Breast epithelium (tissue), 4 donors: ENCODE measurements at regions not wholly inside any gene's neighbourhood (a gene's known extent, or its start where the extent isn't known, plus 50 kb on each side); places are given as distances from the start of the nearest gene placed in this dataset.

ENCODE experiments used
- DNase-seq, 2 donors: peaks; one replicate each; pipeline ENCODE4 v3.0.0-alpha.2; 2019; ENCODE audit warnings: low spot score in 2 of 2
- H3K27ac ChIP-seq, 2 donors: fragments of 200-600 bp; sonication (generic) in 1 of 2; one replicate each; pipeline ENCODE4 v1.5.1; 2016 to 2019; ENCODE audit warnings: mild to moderate bottlenecking in 1 of 2
- H3K27me3 ChIP-seq, 2 donors: fragments of 200-600 bp; sonication (generic) in 1 of 2; one replicate each; pipeline versions ENCODE4 v1.5.1 to v1.6.0; 2017 to 2019; ENCODE audit warnings: control low read depth in 1 of 2, mild to moderate bottlenecking in 1 of 2
- H3K36me3 ChIP-seq: fragments of 200-600 bp; one replicate; pipeline ENCODE4 v1.5.1; 2019
- H3K4me1 ChIP-seq, 2 donors: fragments of 200-600 bp; sonication (generic); one replicate each; pipeline ENCODE4 v1.5.1; 2016 to 2019; ENCODE audit warnings: control low read depth in 1 of 2
- H3K4me3 ChIP-seq, 3 donors: fragments of 200-600 bp; sonication (generic); 1 replicate in 2 of 3; 2 replicates in 1 of 3; pipeline ENCODE4 v1.5.1; 2016 to 2019; ENCODE audit warnings: mild to moderate bottlenecking in 3 of 3, moderate library complexity in 2 of 3
- H3K9me3 ChIP-seq, 2 donors: fragments of 200-600 bp; sonication (generic) in 1 of 2; one replicate each; pipeline ENCODE4 v1.5.1; 2016 to 2019; ENCODE audit warnings: control low read depth in 1 of 2
- POLR2A ChIP-seq: fragments of 450-650 bp; IDR thresholded peaks from one replicate; pipeline ENCODE4 v1.6.1; 2016; ENCODE audit warnings: antibody characterized with exemption, mild to moderate bottlenecking, moderate library complexity
- POLR2AphosphoS5 ChIP-seq, 3 donors: sonication (generic); formaldehyde crosslinking; IDR thresholded peaks; one replicate each; pipeline ENCODE4 v1.6.1; 2017; ENCODE audit warnings: antibody characterized with exemption in 3 of 3
- intact Hi-C: fragments of 100-400 bp; cut with DNase I; formaldehyde crosslinking; loops from one replicate; pipeline ENCODE4 v1.15.1; 2023; ENCODE audit warnings: low total_unique reads
- TF ChIP-seq, protein P1 (sequence below), 3 donors: fragments of 450-650 bp; IDR thresholded peaks; one replicate each; pipeline ENCODE4 v1.5.1; 2016 to 2017; ENCODE audit warnings: antibody characterized with exemption in 3 of 3, mild to moderate bottlenecking in 3 of 3, moderate library complexity in 3 of 3

DNA sequence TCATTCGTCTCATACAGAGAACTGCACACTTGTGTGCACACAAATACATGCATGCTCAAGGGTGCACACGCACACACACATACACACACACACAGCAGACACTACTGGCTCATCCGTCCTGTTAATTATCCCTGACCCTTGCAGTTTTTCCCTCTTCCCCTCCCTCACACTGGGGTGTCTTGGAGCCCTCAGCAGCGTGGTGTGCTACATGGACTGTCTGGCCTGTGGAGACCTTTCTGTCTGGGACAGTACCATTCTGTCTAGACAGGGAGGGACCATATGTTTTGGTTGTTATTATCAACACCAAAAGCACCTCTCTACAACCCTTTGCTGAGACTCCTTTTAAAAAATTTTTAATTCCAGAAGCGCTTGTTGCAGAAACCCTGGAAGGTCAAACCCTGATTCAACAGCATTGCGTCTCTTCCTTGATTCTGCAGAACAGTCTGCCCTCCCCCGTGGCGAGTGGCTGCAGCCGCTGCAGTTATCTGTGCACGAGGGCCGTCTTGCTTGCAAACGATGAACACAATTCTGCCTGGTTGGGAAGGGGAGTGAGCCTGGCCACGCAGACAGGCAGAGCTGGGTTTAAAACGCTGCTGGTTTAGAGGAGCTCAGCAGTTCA lies 374.0 kb downstream of the IRS2 start:
- Histone ChIP-seq H3K4me1 (no peaks in the 10 kb centered on the region), H3K36me3 (no peaks in the 10 kb centered on the region), H3K4me3 (peak overlapping the region in 1 of 3 donors; percentile 24), H3K27me3 (no peaks in the 10 kb centered on the region), H3K9me3 (no peaks in the 10 kb centered on the region), H3K27ac (no peak overlapping the region)
- intact Hi-C loops: no loop called here
- TF ChIP-seq POLR2A: no peak
- TF ChIP-seq, protein P1, sequence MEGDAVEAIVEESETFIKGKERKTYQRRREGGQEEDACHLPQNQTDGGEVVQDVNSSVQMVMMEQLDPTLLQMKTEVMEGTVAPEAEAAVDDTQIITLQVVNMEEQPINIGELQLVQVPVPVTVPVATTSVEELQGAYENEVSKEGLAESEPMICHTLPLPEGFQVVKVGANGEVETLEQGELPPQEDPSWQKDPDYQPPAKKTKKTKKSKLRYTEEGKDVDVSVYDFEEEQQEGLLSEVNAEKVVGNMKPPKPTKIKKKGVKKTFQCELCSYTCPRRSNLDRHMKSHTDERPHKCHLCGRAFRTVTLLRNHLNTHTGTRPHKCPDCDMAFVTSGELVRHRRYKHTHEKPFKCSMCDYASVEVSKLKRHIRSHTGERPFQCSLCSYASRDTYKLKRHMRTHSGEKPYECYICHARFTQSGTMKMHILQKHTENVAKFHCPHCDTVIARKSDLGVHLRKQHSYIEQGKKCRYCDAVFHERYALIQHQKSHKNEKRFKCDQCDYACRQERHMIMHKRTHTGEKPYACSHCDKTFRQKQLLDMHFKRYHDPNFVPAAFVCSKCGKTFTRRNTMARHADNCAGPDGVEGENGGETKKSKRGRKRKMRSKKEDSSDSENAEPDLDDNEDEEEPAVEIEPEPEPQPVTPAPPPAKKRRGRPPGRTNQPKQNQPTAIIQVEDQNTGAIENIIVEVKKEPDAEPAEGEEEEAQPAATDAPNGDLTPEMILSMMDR (IDR thresholded peaks at IDR 0.05): no peak
- no peak for TF ChIP-seq POLR2AphosphoS5 (IDR thresholded peaks at IDR 0.05)
- DNase-seq: no peak

DNA sequence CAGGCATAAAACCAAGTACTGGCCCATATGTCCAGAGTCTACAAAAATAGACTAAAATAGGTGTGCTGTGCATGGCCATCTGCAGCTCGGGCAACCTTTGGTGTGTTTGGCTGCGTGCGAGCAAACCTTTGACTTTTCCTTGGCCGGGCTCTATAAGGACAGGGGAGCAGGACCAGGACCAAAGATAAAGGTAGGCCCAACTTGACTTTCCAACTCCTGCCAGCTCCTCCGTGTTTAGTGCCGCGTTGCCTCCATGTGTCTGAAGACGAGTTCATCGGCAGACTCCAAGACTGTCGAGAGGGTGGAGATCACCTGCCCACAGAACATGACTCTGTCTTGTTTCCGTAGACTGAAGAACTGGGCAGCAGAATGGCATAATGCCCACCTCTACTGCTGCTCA lies 375.5 kb downstream of the IRS2 start:
- TF ChIP-seq, protein P1 (IDR thresholded peaks at IDR 0.05): no peak
- TF ChIP-seq POLR2A (no peak), POLR2AphosphoS5 (IDR thresholded peaks at IDR 0.05) (no peak)
- intact Hi-C loops: no loop called here

DNA sequence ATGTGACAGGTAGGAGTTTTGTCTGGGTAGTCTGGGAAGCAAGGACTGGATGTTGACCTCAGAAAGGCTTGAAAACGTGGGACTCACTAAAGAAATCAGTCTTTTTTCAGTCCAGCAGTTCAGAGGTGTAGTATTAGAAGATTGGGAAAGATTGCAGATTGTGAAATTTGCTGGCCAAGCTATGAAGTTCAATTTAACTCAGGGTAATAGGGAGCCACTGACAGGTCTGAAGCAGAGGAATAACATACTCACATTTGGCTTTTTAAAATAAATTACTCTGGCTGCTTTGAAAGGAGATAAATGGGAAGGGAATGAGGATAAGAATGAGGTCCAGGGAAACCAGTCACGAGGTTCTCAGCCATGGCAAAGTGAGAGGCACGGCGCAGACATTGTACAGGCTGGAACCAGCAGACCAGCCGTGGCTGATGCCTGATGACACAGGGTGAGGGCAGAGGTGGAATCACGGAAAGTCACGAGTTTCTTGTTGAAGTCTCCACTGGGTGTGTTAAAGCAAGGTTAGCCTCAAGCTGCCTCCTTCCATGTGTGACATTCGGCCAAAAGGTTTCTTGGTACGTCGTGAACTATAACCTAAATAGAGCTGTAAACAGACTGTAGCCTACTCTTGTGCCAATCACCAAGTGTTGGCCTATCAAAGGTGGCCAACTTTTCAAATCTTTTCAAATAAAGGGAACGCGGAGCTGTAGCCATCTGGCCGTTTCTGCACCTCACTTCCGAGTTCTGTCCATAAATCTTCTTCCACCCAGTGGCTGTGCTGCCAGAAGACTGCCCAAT lies 377.6 kb downstream of the IRS2 start:
- no peaks in the 10 kb centered on the region for H3K36me3 ChIP-seq
- no peaks in the 10 kb centered on the region for H3K4me1 ChIP-seq
- H3K27me3 ChIP-seq: no peaks in the 10 kb centered on the region
- no peak for TF ChIP-seq POLR2AphosphoS5 (IDR thresholded peaks at IDR 0.05)
- H3K27ac ChIP-seq: no peak overlapping the region
- H3K9me3 ChIP-seq: peaks cover 0 to 5% of the 10 kb centered on the region in 2 donors
- intact Hi-C loops: loop anchor here (10.0 kb wide), 1 partner anchor 464 kb away; no protein-coding TSS in a partner anchor
- no peak for DNase-seq
- H3K4me3 ChIP-seq: no peak overlapping the region

More for the DNA sequence above, 375.5 kb downstream of the IRS2 start:
- Histone ChIP-seq H3K27me3 (no peaks in the 10 kb centered on the region), H3K4me3 (no peak overlapping the region), H3K27ac (no peak overlapping the region), H3K9me3 (no peaks in the 10 kb centered on the region), H3K4me1 (no peaks in the 10 kb centered on the region), H3K36me3 (no peaks in the 10 kb centered on the region)
- no peak for DNase-seq

DNA sequence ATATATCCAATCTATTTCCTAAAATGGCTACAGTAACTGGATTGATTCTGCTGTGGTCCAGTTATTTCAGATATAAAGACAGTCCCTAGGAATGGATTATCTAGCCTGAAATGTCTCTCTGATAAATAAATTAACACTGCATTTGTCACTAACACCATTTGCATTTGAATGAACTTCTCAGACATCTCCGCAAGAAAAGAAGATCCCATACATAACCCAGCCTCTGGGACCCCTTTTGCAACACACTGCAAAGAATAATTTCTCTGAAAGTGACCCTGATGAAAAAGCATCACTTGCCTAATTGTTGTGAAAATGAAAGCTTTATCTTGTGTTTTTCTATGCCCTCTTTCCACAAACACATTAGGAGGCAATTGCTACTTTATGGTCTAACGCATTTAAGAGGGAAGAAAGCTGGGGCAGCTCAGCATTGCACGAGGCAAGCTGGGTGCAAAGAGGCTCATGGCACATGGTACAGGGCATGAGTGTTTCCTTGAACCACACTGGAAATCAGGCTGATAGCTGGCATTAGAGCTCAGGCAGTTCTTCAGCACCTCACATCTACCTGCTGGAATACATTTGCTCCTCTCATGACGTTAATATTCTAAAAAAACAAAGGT lies 379.9 kb downstream of the IRS2 start:
- no peak overlapping the region for H3K27ac ChIP-seq
- H3K36me3 ChIP-seq: no peaks in the 10 kb centered on the region
- TF ChIP-seq, protein P1 (IDR thresholded peaks at IDR 0.05): no peak
- TF ChIP-seq POLR2A: no peak
- TF ChIP-seq POLR2AphosphoS5 (IDR thresholded peaks at IDR 0.05): no peak
- no peaks in the 10 kb centered on the region for H3K4me1 ChIP-seq
- DNase-seq: no peak
- H3K27me3 ChIP-seq: no peaks in the 10 kb centered on the region
- intact Hi-C loops: loop anchor here (10.0 kb wide), 1 partner anchor 462 kb away; no protein-coding TSS in a partner anchor
- no peak overlapping the region for H3K4me3 ChIP-seq
- peaks cover 0 to 5% of the 10 kb centered on the region in 2 donors for H3K9me3 ChIP-seq

DNA sequence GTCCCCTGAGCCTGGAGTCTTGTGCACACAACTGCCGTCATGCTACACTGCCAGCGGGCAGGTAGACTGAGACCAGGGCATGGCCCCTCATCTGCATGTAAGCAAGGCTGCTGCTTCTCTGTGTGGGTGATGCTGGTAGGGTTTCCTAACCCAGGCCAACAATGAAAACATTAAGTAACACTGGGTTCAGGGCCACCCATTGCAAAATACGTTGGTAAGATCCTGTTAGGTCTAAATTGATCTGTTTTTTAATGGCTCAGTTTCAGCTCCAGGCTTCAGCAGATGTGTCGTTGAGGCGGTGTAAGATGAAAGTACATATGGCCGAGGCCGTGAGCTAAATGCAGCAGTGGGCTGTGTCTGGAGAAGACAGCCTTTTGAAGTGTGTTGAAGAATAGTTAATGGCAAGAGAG lies 383.4 kb downstream of the IRS2 start:
- H3K36me3 ChIP-seq: no peaks in the 10 kb centered on the region
- no peak overlapping the region for H3K27ac ChIP-seq
- no peak overlapping the region for H3K4me3 ChIP-seq
- H3K27me3 ChIP-seq: no peaks in the 10 kb centered on the region
- no peak for DNase-seq
- H3K4me1 ChIP-seq: no peaks in the 10 kb centered on the region
- intact Hi-C loops: loop anchor here (10.0 kb wide), 1 partner anchor 458 kb away; no protein-coding TSS in a partner anchor
- TF ChIP-seq, protein P1 (IDR thresholded peaks at IDR 0.05): no peak
- no peak for TF ChIP-seq POLR2AphosphoS5 (IDR thresholded peaks at IDR 0.05)
- no peak for TF ChIP-seq POLR2A
- peaks cover 0 to 5% of the 10 kb centered on the region in 2 donors for H3K9me3 ChIP-seq
